ENCODE measurements at regions not wholly inside any gene's neighbourhood (a gene's known extent, or its start where the extent isn't known, plus 50 kb on each side); places are given as distances from the start of the nearest gene placed in this dataset.

DNA sequence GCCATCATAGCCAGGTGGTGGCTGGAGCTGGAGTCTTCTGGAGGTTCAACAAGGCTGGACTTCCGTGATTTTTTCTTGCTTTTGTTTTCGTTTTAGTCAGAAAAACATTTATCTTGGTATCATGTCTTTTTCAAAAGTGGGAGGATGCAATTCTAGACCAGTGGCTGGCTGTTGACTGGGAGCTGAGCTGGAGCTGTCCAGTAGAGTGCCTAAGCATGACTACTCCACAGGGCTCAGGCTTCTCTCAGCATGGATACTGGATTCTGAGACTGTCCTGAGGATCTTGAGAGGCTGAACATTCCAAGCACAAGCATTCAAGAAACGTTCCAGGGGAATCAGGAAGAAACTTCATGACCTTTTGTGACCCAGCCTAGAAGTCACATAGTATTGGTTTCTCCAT, 598.1 kb downstream of the MID1IP1 start (continued):
- TF ChIP-seq, protein P1, sequence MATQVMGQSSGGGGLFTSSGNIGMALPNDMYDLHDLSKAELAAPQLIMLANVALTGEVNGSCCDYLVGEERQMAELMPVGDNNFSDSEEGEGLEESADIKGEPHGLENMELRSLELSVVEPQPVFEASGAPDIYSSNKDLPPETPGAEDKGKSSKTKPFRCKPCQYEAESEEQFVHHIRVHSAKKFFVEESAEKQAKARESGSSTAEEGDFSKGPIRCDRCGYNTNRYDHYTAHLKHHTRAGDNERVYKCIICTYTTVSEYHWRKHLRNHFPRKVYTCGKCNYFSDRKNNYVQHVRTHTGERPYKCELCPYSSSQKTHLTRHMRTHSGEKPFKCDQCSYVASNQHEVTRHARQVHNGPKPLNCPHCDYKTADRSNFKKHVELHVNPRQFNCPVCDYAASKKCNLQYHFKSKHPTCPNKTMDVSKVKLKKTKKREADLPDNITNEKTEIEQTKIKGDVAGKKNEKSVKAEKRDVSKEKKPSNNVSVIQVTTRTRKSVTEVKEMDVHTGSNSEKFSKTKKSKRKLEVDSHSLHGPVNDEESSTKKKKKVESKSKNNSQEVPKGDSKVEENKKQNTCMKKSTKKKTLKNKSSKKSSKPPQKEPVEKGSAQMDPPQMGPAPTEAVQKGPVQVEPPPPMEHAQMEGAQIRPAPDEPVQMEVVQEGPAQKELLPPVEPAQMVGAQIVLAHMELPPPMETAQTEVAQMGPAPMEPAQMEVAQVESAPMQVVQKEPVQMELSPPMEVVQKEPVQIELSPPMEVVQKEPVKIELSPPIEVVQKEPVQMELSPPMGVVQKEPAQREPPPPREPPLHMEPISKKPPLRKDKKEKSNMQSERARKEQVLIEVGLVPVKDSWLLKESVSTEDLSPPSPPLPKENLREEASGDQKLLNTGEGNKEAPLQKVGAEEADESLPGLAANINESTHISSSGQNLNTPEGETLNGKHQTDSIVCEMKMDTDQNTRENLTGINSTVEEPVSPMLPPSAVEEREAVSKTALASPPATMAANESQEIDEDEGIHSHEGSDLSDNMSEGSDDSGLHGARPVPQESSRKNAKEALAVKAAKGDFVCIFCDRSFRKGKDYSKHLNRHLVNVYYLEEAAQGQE (IDR thresholded peaks at IDR 0.05; ENCODE audit: low read depth, low read length) = no peak
- TF ChIP-seq YY1 (IDR thresholded peaks at IDR 0.05; ENCODE audit: low read depth) (no peak), MEF2A (IDR thresholded peaks at IDR 0.05; ENCODE audit: borderline replicate concordance, low read depth) (no peak), GATA2 (CRISPR knock-in tag; IDR thresholded peaks at IDR 0.05) (no peak), FOXM1 (IDR thresholded peaks at IDR 0.05; ENCODE audit: low read depth) (no peak), JUND (IDR thresholded peaks at IDR 0.05) (no peak), IRF3 (IDR thresholded peaks at IDR 0.05; ENCODE audit: low read depth, low read length) (no peak), TAF1 (IDR thresholded peaks at IDR 0.05; ENCODE audit: borderline replicate concordance, low read depth, low read length) (no peak), SIN3A (IDR thresholded peaks at IDR 0.05; ENCODE audit: borderline replicate concordance, low read depth, low read length) (no peak), NRF1 (IDR thresholded peaks at IDR 0.05; ENCODE audit: low read depth, low read length) (no peak)
- TF ChIP-seq, protein P2, sequence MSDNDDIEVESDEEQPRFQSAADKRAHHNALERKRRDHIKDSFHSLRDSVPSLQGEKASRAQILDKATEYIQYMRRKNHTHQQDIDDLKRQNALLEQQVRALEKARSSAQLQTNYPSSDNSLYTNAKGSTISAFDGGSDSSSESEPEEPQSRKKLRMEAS (IDR thresholded peaks at IDR 0.05; ENCODE audit: low read depth) = no peak

DNA sequence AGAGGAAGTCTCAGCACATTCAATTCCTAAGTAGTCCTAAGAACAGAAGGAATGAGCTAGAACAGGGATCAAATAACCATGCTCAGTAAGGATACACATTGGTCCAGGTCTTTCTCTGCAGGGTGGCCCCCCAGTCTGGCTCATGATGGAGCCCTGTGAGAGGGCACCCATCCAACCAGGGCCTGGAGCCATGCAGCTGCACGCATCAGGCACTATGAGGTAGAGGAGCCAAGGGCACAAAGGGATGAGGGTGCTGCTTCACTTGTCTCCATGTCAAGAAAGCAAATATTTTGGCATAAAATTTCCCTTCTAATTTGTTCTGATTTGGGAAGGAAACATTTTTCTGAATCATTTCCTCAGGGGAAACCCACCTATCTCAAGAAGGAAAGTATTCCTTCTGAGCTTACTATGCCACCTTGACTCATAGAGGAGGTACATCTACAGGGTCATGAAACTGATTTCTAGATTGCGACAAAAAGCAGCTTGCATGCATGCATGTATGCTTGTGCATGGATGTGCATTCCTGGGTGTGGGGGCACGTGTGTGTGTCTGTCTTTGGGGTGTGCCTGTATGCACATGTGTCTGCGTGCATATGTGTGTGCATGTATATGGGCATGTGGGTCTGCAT, 600.3 kb downstream of the MID1IP1 start:
- no peak for DNase-seq
- Histone ChIP-seq H3K36me3 (replicated peaks in 1 of 2; ENCODE audit: control insufficient read depth in 1 of 2, insufficient read depth in 2 of 2, low read length in 1 of 2) (no peaks in the 10 kb centered on the region), H3K4me2 (no peak overlapping the region), H2AFZ (ENCODE audit: low read depth) (no peak overlapping the region), H3K79me2 (ENCODE audit: insufficient read depth) (no peaks in the 10 kb centered on the region), H3K9me2 (no peaks in the 10 kb centered on the region), H3K27ac (ENCODE audit: low read depth in 2 of 2, low read length in 1 of 2) (no peak overlapping the region), H4K20me1 (ENCODE audit: insufficient read depth) (no peaks in the 10 kb centered on the region), H3F3A (replicated peaks; ENCODE audit: insufficient read depth) (no peaks in the 10 kb centered on the region), H3K9ac (no peak overlapping the region), H3K4me1 (ENCODE audit: control insufficient read depth in 1 of 2, insufficient read depth in 2 of 2, low read depth in 1 of 2, low read length in 1 of 2) (peaks cover 0 to 3% of the 10 kb centered on the region in 2 experiments; a peak in 1 of 4 replicates), H3K4me3 (ENCODE audit: low read depth in 2 of 2, low read length in 1 of 2) (no peak overlapping the region), H3K9me3 (no peaks in the 10 kb centered on the region), H3K27me3 (ENCODE audit: insufficient read depth) (no peaks in the 10 kb centered on the region; the same call in 1 of the 2 replicates)
- WGBS (ENCODE audit: low lambda C conversion rate) = 48% methylated on average over 4 of the region's 4 CpGs
- POLR2A ChIA-PET = no interaction called here
- CTCF ChIA-PET = no interaction called here
- no peak for TF ChIP-seq MEF2A (IDR thresholded peaks at IDR 0.05; ENCODE audit: borderline replicate concordance, low read depth)
- TF ChIP-seq ELF1 (IDR thresholded peaks at IDR 0.05) = no peak
- no peak for TF ChIP-seq GABPA (IDR thresholded peaks at IDR 0.05; ENCODE audit: low read depth)
- TF ChIP-seq SIN3A (IDR thresholded peaks at IDR 0.05; ENCODE audit: borderline replicate concordance, low read depth, low read length) = no peak
- TF ChIP-seq NFIC (IDR thresholded peaks at IDR 0.05; ENCODE audit: borderline replicate concordance) = no peak
- TF ChIP-seq, protein P3, sequence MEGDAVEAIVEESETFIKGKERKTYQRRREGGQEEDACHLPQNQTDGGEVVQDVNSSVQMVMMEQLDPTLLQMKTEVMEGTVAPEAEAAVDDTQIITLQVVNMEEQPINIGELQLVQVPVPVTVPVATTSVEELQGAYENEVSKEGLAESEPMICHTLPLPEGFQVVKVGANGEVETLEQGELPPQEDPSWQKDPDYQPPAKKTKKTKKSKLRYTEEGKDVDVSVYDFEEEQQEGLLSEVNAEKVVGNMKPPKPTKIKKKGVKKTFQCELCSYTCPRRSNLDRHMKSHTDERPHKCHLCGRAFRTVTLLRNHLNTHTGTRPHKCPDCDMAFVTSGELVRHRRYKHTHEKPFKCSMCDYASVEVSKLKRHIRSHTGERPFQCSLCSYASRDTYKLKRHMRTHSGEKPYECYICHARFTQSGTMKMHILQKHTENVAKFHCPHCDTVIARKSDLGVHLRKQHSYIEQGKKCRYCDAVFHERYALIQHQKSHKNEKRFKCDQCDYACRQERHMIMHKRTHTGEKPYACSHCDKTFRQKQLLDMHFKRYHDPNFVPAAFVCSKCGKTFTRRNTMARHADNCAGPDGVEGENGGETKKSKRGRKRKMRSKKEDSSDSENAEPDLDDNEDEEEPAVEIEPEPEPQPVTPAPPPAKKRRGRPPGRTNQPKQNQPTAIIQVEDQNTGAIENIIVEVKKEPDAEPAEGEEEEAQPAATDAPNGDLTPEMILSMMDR (IDR thresholded peaks at IDR 0.05) = no peak
- no peak for TF ChIP-seq RFX5 (IDR thresholded peaks at IDR 0.05; ENCODE audit: low read length)
- TF ChIP-seq YY1 (IDR thresholded peaks at IDR 0.05; ENCODE audit: low read depth) = no peak
- TF ChIP-seq RCOR1 (IDR thresholded peaks at IDR 0.05; ENCODE audit: low read length) = no peak
- TF ChIP-seq TEAD4 (IDR thresholded peaks at IDR 0.05; ENCODE audit: borderline replicate concordance, insufficient read depth) = no peak
- TF ChIP-seq USF1 (IDR thresholded peaks at IDR 0.05; ENCODE audit: borderline replicate concordance, low read depth) = no peak
- no peak for TF ChIP-seq CHD2 (IDR thresholded peaks at IDR 0.05; ENCODE audit: low read length, partially characterized antibody)
- TF ChIP-seq MXI1 (IDR thresholded peaks at IDR 0.05; ENCODE audit: low read depth, low read length) = no peak
- no peak for TF ChIP-seq EP300 (IDR thresholded peaks at IDR 0.05; ENCODE audit: borderline replicate concordance in 1 of 2, low read depth in 1 of 2, low read length in 1 of 2)
- no peak for TF ChIP-seq FOXJ3 (CRISPR knock-in tag; IDR thresholded peaks at IDR 0.05)
- no peak for TF ChIP-seq RAD21 (IDR thresholded peaks at IDR 0.05; ENCODE audit: low read length)
- no peak for TF ChIP-seq POLR2AphosphoS5 (IDR thresholded peaks at IDR 0.05; ENCODE audit: low read depth, low read length)
- no peak for TF ChIP-seq FOSL2 (IDR thresholded peaks at IDR 0.05; ENCODE audit: borderline replicate concordance, low read depth)
